Keratinocyte (primary cell): ENCODE measurements at regions not wholly inside any gene's neighbourhood (a gene's known extent, or its start where the extent isn't known, plus 50 kb on each side); places are given as distances from the start of the nearest gene placed in this dataset.

Experiments used
- EZH2 ChIP-seq: IDR thresholded peaks from one replicate; pipeline ENCODE4 v1.6.1; 2012; ENCODE audit warnings: inconsistent platforms, mild to moderate bottlenecking, low read length, moderate library complexity
- TF ChIP-seq, protein P1 (sequence below), 3 experiments: IDR thresholded peaks in 1 of 3; conservative IDR thresholded peaks in 1 of 3; optimal IDR thresholded peaks in 1 of 3; 2 replicates in 2 of 3; 3 replicates in 1 of 3; pipeline versions ENCODE3 to v1.5.1; 2011; ENCODE audit warnings: low read length in 3 of 3, mild to moderate bottlenecking in 3 of 3, moderate library complexity in 2 of 3, control low read depth in 1 of 3, inconsistent platforms in 1 of 3; ENCODE audit not compliant: insufficient read depth in 2 of 3; ENCODE audit errors: extremely low read depth in 1 of 3

DNA sequence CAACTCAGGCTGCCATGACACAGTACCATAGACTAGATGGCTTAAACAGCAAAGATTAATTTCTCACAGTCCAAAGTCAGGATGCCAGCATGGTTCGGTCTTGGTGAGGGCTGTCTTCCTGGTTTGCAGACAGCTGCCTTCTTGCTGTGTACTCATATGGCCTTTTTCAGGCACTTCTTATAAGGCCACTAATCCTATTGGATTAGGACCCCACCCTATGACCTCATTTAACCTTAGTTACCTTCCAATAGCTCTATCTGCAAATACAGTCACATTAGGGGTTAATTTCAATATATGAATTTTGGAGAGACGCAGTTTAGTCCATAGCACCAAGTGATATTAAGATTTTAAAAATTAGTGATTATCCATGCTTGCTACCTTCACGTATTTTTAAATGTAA lies 297.8 kb downstream of the WDR72 start:
- TF ChIP-seq, protein P1, sequence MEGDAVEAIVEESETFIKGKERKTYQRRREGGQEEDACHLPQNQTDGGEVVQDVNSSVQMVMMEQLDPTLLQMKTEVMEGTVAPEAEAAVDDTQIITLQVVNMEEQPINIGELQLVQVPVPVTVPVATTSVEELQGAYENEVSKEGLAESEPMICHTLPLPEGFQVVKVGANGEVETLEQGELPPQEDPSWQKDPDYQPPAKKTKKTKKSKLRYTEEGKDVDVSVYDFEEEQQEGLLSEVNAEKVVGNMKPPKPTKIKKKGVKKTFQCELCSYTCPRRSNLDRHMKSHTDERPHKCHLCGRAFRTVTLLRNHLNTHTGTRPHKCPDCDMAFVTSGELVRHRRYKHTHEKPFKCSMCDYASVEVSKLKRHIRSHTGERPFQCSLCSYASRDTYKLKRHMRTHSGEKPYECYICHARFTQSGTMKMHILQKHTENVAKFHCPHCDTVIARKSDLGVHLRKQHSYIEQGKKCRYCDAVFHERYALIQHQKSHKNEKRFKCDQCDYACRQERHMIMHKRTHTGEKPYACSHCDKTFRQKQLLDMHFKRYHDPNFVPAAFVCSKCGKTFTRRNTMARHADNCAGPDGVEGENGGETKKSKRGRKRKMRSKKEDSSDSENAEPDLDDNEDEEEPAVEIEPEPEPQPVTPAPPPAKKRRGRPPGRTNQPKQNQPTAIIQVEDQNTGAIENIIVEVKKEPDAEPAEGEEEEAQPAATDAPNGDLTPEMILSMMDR (optimal IDR thresholded peaks at IDR 0.05 in 1 of 3, IDR thresholded peaks at IDR 0.05 in 1 of 3, conservative IDR thresholded peaks at IDR 0.05 in 1 of 3; ENCODE audit: extremely low read depth in 1 of 3, insufficient read depth in 2 of 3, low read length in 3 of 3): no peak
- TF ChIP-seq EZH2: no peak
